ENCODE measurements at regions not wholly inside any gene's neighbourhood (a gene's known extent, or its start where the extent isn't known, plus 50 kb on each side); places are given as distances from the start of the nearest gene placed in this dataset.

DNA sequence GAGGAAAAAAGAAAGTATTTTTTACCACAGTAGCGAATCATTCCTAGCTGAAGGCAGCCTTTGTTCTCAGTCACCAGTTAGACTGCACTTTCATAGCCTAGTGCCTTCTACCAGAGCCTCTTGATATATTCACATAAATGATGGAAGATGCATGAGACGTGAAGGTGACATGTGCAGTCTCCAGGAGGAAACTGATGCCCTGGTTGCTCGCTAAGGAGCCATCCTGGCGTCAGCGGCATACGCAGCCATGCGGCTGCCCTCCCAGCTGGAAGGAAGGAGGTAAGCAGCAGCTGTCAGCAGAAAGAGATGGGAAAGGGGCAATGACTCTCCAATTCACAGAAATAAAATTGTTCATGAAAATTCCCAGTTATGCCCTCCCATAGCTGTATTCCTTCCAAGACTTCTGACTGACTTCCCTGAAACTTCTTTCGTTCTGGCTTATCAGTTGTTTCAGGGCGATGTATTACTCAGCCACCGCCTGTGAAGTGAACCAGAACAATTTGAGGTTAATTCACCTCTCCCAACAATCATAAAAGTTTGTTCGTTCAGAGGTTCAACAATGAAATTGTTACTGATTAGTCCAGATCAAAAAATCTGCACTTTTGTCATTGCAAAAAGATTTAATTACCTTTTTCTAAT lies 331.2 kb downstream of the NR2F1-AS1 start (continued):
- TF ChIP-seq, protein P1, sequence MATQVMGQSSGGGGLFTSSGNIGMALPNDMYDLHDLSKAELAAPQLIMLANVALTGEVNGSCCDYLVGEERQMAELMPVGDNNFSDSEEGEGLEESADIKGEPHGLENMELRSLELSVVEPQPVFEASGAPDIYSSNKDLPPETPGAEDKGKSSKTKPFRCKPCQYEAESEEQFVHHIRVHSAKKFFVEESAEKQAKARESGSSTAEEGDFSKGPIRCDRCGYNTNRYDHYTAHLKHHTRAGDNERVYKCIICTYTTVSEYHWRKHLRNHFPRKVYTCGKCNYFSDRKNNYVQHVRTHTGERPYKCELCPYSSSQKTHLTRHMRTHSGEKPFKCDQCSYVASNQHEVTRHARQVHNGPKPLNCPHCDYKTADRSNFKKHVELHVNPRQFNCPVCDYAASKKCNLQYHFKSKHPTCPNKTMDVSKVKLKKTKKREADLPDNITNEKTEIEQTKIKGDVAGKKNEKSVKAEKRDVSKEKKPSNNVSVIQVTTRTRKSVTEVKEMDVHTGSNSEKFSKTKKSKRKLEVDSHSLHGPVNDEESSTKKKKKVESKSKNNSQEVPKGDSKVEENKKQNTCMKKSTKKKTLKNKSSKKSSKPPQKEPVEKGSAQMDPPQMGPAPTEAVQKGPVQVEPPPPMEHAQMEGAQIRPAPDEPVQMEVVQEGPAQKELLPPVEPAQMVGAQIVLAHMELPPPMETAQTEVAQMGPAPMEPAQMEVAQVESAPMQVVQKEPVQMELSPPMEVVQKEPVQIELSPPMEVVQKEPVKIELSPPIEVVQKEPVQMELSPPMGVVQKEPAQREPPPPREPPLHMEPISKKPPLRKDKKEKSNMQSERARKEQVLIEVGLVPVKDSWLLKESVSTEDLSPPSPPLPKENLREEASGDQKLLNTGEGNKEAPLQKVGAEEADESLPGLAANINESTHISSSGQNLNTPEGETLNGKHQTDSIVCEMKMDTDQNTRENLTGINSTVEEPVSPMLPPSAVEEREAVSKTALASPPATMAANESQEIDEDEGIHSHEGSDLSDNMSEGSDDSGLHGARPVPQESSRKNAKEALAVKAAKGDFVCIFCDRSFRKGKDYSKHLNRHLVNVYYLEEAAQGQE (IDR thresholded peaks at IDR 0.05; ENCODE audit: low read depth, low read length), result no peak

DNA sequence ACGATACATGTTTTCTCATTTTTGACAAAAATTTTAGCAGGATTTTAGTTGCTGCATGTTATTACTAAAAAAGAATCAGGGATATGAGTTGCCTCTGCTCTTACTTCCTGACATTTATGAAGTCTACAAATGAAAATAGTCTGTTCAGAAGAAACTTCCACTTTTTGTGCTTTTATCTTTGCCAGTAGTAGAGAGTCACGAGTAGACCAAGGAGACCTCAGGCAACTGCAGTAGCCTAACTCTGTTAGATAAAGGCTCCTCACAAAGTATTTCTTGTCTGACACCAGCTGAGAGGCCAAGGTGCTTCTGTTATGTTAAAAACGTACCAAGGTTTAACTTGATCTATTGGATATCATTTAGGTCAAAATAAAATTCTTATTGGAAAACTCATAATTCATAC lies 333.9 kb downstream of the NR2F1-AS1 start:
- FAIRE-seq, result no peak
- no peak overlapping the region for H3K4me2 ChIP-seq (ENCODE audit: control insufficient read depth, insufficient read depth)
- H3K27ac ChIP-seq (ENCODE audit: control insufficient read depth, insufficient read depth), result no peak overlapping the region
- no peak overlapping the region for H3K4me3 ChIP-seq
- no peaks in the 10 kb centered on the region for H4K20me1 ChIP-seq (ENCODE audit: control insufficient read depth, insufficient read depth)
- H3K79me2 ChIP-seq (ENCODE audit: control insufficient read depth, insufficient read depth, low read length), result no peaks in the 10 kb centered on the region
- ChIA-PET SMC1A (ENCODE audit: uncharacterized antibody, unreplicated experiment) (no interaction called here), RAD21 (ENCODE audit: unreplicated experiment) (no interaction called here), CTCF (no interaction called here), POLR2A (no interaction called here)
- in situ Hi-C loops (cut with MboI), result no loop called here
- no TSS peak for BruUV-seq (replicated peaks)
- no peak overlapping the region for H3K9ac ChIP-seq (ENCODE audit: control insufficient read depth, insufficient read depth, low read length)
- no peaks in the 10 kb centered on the region for H3K4me1 ChIP-seq (ENCODE audit: control insufficient read depth, insufficient read depth, low read length)
- intact Hi-C loops (cut with micrococcal nuclease; ENCODE audit: unreplicated experiment), result no loop called here
- DNase-seq (ENCODE audit: low read depth, low spot score), result no peak
- ATAC-seq, result no peak
- no peaks in the 10 kb centered on the region for H3K36me3 ChIP-seq (ENCODE audit: control insufficient read depth in 2 of 2, insufficient read depth in 2 of 2, low read length in 1 of 2)
- no peak for TF ChIP-seq PAX5 (IDR thresholded peaks at IDR 0.05; ENCODE audit: borderline replicate concordance, low read depth, low read length)
- no peak for TF ChIP-seq IKZF1 (conservative IDR thresholded peaks at IDR 0.05)
- TF ChIP-seq BCL11A (IDR thresholded peaks at IDR 0.05; ENCODE audit: low read depth, low read length), result no peak
- TF ChIP-seq, protein P2, sequence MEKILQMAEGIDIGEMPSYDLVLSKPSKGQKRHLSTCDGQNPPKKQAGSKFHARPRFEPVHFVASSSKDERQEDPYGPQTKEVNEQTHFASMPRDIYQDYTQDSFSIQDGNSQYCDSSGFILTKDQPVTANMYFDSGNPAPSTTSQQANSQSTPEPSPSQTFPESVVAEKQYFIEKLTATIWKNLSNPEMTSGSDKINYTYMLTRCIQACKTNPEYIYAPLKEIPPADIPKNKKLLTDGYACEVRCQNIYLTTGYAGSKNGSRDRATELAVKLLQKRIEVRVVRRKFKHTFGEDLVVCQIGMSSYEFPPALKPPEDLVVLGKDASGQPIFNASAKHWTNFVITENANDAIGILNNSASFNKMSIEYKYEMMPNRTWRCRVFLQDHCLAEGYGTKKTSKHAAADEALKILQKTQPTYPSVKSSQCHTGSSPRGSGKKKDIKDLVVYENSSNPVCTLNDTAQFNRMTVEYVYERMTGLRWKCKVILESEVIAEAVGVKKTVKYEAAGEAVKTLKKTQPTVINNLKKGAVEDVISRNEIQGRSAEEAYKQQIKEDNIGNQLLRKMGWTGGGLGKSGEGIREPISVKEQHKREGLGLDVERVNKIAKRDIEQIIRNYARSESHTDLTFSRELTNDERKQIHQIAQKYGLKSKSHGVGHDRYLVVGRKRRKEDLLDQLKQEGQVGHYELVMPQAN (conservative IDR thresholded peaks at IDR 0.05), result no peak
- TF ChIP-seq, protein P3, sequence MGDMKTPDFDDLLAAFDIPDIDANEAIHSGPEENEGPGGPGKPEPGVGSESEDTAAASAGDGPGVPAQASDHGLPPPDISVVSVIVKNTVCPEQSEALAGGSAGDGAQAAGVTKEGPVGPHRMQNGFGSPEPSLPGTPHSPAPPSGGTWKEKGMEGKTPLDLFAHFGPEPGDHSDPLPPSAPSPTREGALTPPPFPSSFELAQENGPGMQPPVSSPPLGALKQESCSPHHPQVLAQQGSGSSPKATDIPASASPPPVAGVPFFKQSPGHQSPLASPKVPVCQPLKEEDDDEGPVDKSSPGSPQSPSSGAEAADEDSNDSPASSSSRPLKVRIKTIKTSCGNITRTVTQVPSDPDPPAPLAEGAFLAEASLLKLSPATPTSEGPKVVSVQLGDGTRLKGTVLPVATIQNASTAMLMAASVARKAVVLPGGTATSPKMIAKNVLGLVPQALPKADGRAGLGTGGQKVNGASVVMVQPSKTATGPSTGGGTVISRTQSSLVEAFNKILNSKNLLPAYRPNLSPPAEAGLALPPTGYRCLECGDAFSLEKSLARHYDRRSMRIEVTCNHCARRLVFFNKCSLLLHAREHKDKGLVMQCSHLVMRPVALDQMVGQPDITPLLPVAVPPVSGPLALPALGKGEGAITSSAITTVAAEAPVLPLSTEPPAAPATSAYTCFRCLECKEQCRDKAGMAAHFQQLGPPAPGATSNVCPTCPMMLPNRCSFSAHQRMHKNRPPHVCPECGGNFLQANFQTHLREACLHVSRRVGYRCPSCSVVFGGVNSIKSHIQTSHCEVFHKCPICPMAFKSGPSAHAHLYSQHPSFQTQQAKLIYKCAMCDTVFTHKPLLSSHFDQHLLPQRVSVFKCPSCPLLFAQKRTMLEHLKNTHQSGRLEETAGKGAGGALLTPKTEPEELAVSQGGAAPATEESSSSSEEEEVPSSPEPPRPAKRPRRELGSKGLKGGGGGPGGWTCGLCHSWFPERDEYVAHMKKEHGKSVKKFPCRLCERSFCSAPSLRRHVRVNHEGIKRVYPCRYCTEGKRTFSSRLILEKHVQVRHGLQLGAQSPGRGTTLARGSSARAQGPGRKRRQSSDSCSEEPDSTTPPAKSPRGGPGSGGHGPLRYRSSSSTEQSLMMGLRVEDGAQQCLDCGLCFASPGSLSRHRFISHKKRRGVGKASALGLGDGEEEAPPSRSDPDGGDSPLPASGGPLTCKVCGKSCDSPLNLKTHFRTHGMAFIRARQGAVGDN (IDR thresholded peaks at IDR 0.05), result no peak
- TF ChIP-seq PML (IDR thresholded peaks at IDR 0.05; ENCODE audit: low read length), result no peak
- TF ChIP-seq, protein P4, sequence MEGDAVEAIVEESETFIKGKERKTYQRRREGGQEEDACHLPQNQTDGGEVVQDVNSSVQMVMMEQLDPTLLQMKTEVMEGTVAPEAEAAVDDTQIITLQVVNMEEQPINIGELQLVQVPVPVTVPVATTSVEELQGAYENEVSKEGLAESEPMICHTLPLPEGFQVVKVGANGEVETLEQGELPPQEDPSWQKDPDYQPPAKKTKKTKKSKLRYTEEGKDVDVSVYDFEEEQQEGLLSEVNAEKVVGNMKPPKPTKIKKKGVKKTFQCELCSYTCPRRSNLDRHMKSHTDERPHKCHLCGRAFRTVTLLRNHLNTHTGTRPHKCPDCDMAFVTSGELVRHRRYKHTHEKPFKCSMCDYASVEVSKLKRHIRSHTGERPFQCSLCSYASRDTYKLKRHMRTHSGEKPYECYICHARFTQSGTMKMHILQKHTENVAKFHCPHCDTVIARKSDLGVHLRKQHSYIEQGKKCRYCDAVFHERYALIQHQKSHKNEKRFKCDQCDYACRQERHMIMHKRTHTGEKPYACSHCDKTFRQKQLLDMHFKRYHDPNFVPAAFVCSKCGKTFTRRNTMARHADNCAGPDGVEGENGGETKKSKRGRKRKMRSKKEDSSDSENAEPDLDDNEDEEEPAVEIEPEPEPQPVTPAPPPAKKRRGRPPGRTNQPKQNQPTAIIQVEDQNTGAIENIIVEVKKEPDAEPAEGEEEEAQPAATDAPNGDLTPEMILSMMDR (IDR thresholded peaks at IDR 0.05 in 2 of 3, conservative IDR thresholded peaks at IDR 0.05 in 1 of 3; ENCODE audit: control insufficient read depth in 2 of 3, extremely low read depth in 1 of 3, insufficient read depth in 1 of 3, low read depth in 3 of 3, low read length in 3 of 3), result no peak
- TF ChIP-seq JUNB (IDR thresholded peaks at IDR 0.05), result no peak
- no peak overlapping the region for H2AFZ ChIP-seq (ENCODE audit: control insufficient read depth, low read depth, low read length)
- H3K27me3 ChIP-seq (replicated peaks in 1 of 2; ENCODE audit: control insufficient read depth in 2 of 2, insufficient read depth in 2 of 2, low read length in 1 of 2), result no peaks in the 10 kb centered on the region
- WGBS (ENCODE audit: insufficient coverage, insufficient replicate concordance, low lambda C conversion rate, missing lambda C conversion rate), result 0% methylated on average over 3 of the region's 3 CpGs
- no peaks in the 10 kb centered on the region for H3K9me3 ChIP-seq (replicated peaks; ENCODE audit: control insufficient read depth, insufficient read depth, low read length)

Data from GM12878 (cell line).